K562 (cell line): ENCODE measurements at regions not wholly inside any gene's neighbourhood (a gene's known extent, or its start where the extent isn't known, plus 50 kb on each side); places are given as distances from the start of the nearest gene placed in this dataset.

ENCODE experiments used
- ATAC-seq: fragments of 200-7000 bp; cut with Tn5 transposase; 3 replicates; pipeline ENCODE4 v1.9.1; 2020; ENCODE audit warnings: moderate library complexity
- BruUV-seq: library from RNA; stranded (reverse); fragments of 400-500 nt; replicated peaks from 2 replicates; lab custom pipeline; 2021; lab: Mats Ljungman, UMichigan
- CTCF ChIA-PET: fragments of 300-600 bp; formaldehyde crosslinking; extraction: SDS; loops from one replicate; lab custom pipeline; 2021; ENCODE audit warnings: low intra/inter-chr PET ratio; lab: Yijun Ruan, JAX
- POLR2A ChIA-PET: fragments of 300-600, 350-650 bp; sonication (Branson Sonifier 250); formaldehyde crosslinking; extraction: SDS; loops from one replicate; lab custom pipeline; 2021; ENCODE audit warnings: antibody characterized with exemption, inconsistent platforms; lab: Yijun Ruan, JAX
- DNase-seq, 4 experiments: peaks; one replicate each; pipeline versions ENCODE4 v3.0.0 to v3.0.0-alpha.2; 2011 to 2018; ENCODE audit warnings: low spot score in 3 of 4, mixed read lengths in 3 of 4; ENCODE audit errors: extremely low read depth in 1 of 4
- FAIRE-seq: peaks from 2 replicates; lab custom pipeline; 2011; peaks lifted over from hg19 to GRCh38; lab: Jason Lieb, UNC
- H2AFZ ChIP-seq: 2 replicates; pipeline ENCODE4 v1.6.0; 2011; ENCODE audit warnings: low read depth, low read length, control low read depth, inconsistent platforms
- H3K27ac ChIP-seq: fragments of 200-600 bp; 3 replicates; pipeline ENCODE4 v1.8.0; 2011; ENCODE audit warnings: low read depth, mild to moderate bottlenecking, control low read depth, inconsistent platforms, low read length, moderate library complexity, mixed read lengths; ENCODE audit errors: extremely low read depth
- H3K27me3 ChIP-seq, 2 experiments: fragments of 300-600 bp in 1 of 2; 2 replicates in 1 of 2; 3 replicates in 1 of 2; pipeline versions ENCODE4 v1.6.0 to v1.8.0; 2011; ENCODE audit warnings: inconsistent platforms in 2 of 2, low read length in 2 of 2, mild to moderate bottlenecking in 1 of 2, mixed read lengths in 1 of 2, moderate library complexity in 1 of 2; ENCODE audit not compliant: control insufficient read depth in 2 of 2, insufficient read depth in 2 of 2
- H3K36me3 ChIP-seq: fragments of 300-600 bp; 3 replicates; pipeline ENCODE4 v1.8.0; 2011; ENCODE audit warnings: mild to moderate bottlenecking, low read length, inconsistent platforms; ENCODE audit not compliant: control insufficient read depth, insufficient read depth
- H3K4me1 ChIP-seq, 2 experiments: fragments of 200-600 bp in 1 of 2; replicated peaks in 1 of 2; 2 replicates in 1 of 2; 3 replicates in 1 of 2; pipeline versions ENCODE4 v1.5.1 to v1.8.0; 2011; ENCODE audit warnings: inconsistent platforms in 2 of 2, low read length in 2 of 2, mild to moderate bottlenecking in 1 of 2, mixed read lengths in 1 of 2, moderate library complexity in 1 of 2; ENCODE audit not compliant: control insufficient read depth in 2 of 2, insufficient read depth in 2 of 2
- H3K4me2 ChIP-seq: 2 replicates; pipeline ENCODE4 v1.6.1; 2011; ENCODE audit warnings: low read length, control low read depth, inconsistent platforms, mixed read lengths; ENCODE audit not compliant: insufficient read depth
- H3K4me3 ChIP-seq: fragments of 200-600 bp; sonication (generic), shearing (Covaris generic); 2 replicates; pipeline ENCODE4 v1.5.1; 2016; ENCODE audit warnings: control low read depth, inconsistent platforms
- H3K79me2 ChIP-seq: fragments of 200-600 bp; 3 replicates; pipeline ENCODE4 v1.8.0; 2011; ENCODE audit warnings: low read length, inconsistent platforms; ENCODE audit not compliant: control insufficient read depth, insufficient read depth
- H3K9ac ChIP-seq, 2 experiments: 2 replicates each; pipeline versions ENCODE4 v1.6.0 to v1.6.1; 2011; ENCODE audit warnings: low read depth in 2 of 2, low read length in 2 of 2, control low read depth in 1 of 2, inconsistent platforms in 1 of 2, mild to moderate bottlenecking in 1 of 2, mixed read lengths in 1 of 2; ENCODE audit not compliant: insufficient read depth in 1 of 2
- H3K9me1 ChIP-seq: one replicate; pipeline ENCODE4 v1.6.0; 2011; ENCODE audit warnings: inconsistent platforms, mild to moderate bottlenecking, low read length, moderate library complexity; ENCODE audit not compliant: control insufficient read depth, insufficient read depth
- H3K9me3 ChIP-seq: replicated peaks from 2 replicates; pipeline ENCODE4 v1.5.1; 2011; ENCODE audit warnings: low read depth, low read length, inconsistent platforms; ENCODE audit not compliant: control insufficient read depth, insufficient read depth
- H4K20me1 ChIP-seq: replicated peaks from 2 replicates; pipeline ENCODE4 v1.6.1; 2011; ENCODE audit warnings: low read length, inconsistent platforms, mixed read lengths; ENCODE audit not compliant: control insufficient read depth, insufficient read depth
- C11orf30 ChIP-seq: fragments of 450-650 bp; IDR thresholded peaks from 2 replicates; pipeline ENCODE4 v1.6.1; 2016; ENCODE audit warnings: low read depth, mild to moderate bottlenecking
- CHCHD3 ChIP-seq: fragments of 250-450 bp; sonication (Bioruptor Pico); IDR thresholded peaks from 2 replicates; pipeline ENCODE4 v2.1.2; 2022; ENCODE audit warnings: mild to moderate bottlenecking
- CREM ChIP-seq: IDR thresholded peaks from 2 replicates; pipeline ENCODE4 v1.6.1; 2014; ENCODE audit warnings: antibody characterized with exemption, low read depth
- HMGN3 ChIP-seq: IDR thresholded peaks from 2 replicates; pipeline ENCODE4 v1.6.1; 2011; ENCODE audit warnings: borderline replicate concordance, low read depth, mild to moderate bottlenecking, mixed read lengths, low read length; ENCODE audit not compliant: insufficient read length; ENCODE audit errors: extremely low read depth
- KDM5B ChIP-seq: fragments of 200-600 bp; sonication (generic); IDR thresholded peaks from 2 replicates; pipeline ENCODE4 v1.6.1; 2012; ENCODE audit warnings: low read depth, mild to moderate bottlenecking, moderate library complexity, low read length, control low read depth, inconsistent platforms; ENCODE audit not compliant: insufficient replicate concordance
- MAFF ChIP-seq: IDR thresholded peaks from 2 replicates; pipeline ENCODE4 v1.6.1; 2012; ENCODE audit warnings: low read length, improper control_type of control experiment
- MXI1 ChIP-seq: IDR thresholded peaks from 2 replicates; pipeline ENCODE4 v1.6.1; 2011; ENCODE audit warnings: low read depth, mild to moderate bottlenecking, improper control_type of control experiment, low read length
- TAF7 ChIP-seq: fragments of 450-650 bp; IDR thresholded peaks from 2 replicates; pipeline ENCODE4 v1.6.1; 2016; ENCODE audit warnings: missing genetic modification characterization, missing compliant biosample characterization
- TAF9B ChIP-seq: fragments of 450-650 bp; IDR thresholded peaks from 2 replicates; pipeline ENCODE4 v1.6.1; 2018; ENCODE audit warnings: mild to moderate bottlenecking; ENCODE audit not compliant: partially characterized antibody
- TBL1XR1 ChIP-seq, 2 experiments: IDR thresholded peaks; 2 replicates each; pipeline ENCODE4 v1.6.1; 2012; ENCODE audit warnings: improper control_type of control experiment in 2 of 2, low read length in 2 of 2, mild to moderate bottlenecking in 1 of 2
- TEAD2 ChIP-seq: fragments of 450-650 bp; IDR thresholded peaks from 2 replicates; pipeline ENCODE4 v1.6.1; 2016; ENCODE audit warnings: missing genetic modification characterization, control low read depth, missing compliant biosample characterization
- WGBS: fragments of 100-300 bp; shearing (Covaris generic); methylation state at CpG from one replicate; pipeline ENCODE4 v1.1.6; 2016; ENCODE audit warnings: low coverage, mixed read lengths; ENCODE audit not compliant: insufficient coverage; ENCODE audit errors: missing lambda C conversion rate; 5-methylcytosine and 5-hydroxymethylcytosine counted together
- in situ Hi-C: fragments of 300-500 bp; cut with MboI; formaldehyde crosslinking; loops from 4 replicates; pipeline ENCODE4 v1.15.0; 2018; ENCODE audit warnings: inconsistent platforms, mixed read lengths
- intact Hi-C: fragments of 100-400 bp; cut with micrococcal nuclease; formaldehyde crosslinking; loops from 2 replicates; pipeline ENCODE4 v1.14.2; 2022
- TF ChIP-seq, protein P1 (sequence below): sonication (generic); IDR thresholded peaks from 2 replicates; pipeline ENCODE4 v1.6.1; 2016
- TF ChIP-seq, protein P2 (sequence below): fragments of 250-450 bp; sonication (Bioruptor Pico); IDR thresholded peaks from 2 replicates; pipeline ENCODE4 v1.5.0; 2020; ENCODE audit warnings: mild to moderate bottlenecking, borderline replicate concordance
- TF ChIP-seq, protein P3 (sequence below): sonication (generic); formaldehyde crosslinking; IDR thresholded peaks from 2 replicates; pipeline ENCODE4 v1.4.0; 2020; ENCODE audit warnings: mild to moderate bottlenecking, missing genetic modification reagents
- TF ChIP-seq, protein P4 (sequence below): IDR thresholded peaks from 2 replicates; pipeline ENCODE4 v1.6.1; 2014; ENCODE audit warnings: antibody characterized with exemption

DNA sequence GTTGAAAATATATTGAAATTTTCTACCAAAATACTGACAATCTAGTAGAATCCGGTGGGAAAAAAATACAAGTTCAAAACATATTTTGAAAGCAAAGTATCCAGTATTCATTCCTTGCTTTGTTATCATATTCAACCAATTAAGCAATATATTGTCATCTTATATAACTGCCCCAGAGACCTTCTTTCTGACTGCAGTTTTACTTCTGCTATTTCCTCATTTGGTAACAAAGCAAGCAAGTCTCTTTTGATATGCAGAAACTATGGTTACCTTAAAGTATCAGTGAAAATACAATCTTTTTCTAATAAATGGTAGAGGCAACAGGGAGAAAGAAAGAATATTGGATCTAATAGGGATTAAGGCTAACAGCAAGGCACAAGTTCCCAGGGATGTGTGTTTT is 663.7 kb upstream of the MEF2C start (continued):
- TF ChIP-seq, protein P1, sequence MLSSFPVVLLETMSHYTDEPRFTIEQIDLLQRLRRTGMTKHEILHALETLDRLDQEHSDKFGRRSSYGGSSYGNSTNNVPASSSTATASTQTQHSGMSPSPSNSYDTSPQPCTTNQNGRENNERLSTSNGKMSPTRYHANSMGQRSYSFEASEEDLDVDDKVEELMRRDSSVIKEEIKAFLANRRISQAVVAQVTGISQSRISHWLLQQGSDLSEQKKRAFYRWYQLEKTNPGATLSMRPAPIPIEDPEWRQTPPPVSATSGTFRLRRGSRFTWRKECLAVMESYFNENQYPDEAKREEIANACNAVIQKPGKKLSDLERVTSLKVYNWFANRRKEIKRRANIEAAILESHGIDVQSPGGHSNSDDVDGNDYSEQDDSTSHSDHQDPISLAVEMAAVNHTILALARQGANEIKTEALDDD = no peak
- TF ChIP-seq TAF7 (tag) (no peak), CHCHD3 (CRISPR knock-in tag) (no peak), TAF9B (no peak), MAFF (no peak), HMGN3 (no peak), TEAD2 (tag) (no peak), TBL1XR1 (IDR thresholded peaks at IDR 0.05; ENCODE audit: low read length in 2 of 2) (no peak)
- TF ChIP-seq, protein P2, sequence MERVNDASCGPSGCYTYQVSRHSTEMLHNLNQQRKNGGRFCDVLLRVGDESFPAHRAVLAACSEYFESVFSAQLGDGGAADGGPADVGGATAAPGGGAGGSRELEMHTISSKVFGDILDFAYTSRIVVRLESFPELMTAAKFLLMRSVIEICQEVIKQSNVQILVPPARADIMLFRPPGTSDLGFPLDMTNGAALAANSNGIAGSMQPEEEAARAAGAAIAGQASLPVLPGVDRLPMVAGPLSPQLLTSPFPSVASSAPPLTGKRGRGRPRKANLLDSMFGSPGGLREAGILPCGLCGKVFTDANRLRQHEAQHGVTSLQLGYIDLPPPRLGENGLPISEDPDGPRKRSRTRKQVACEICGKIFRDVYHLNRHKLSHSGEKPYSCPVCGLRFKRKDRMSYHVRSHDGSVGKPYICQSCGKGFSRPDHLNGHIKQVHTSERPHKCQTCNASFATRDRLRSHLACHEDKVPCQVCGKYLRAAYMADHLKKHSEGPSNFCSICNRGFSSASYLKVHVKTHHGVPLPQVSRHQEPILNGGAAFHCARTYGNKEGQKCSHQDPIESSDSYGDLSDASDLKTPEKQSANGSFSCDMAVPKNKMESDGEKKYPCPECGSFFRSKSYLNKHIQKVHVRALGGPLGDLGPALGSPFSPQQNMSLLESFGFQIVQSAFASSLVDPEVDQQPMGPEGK (CRISPR knock-in tag) = no peak

DNA sequence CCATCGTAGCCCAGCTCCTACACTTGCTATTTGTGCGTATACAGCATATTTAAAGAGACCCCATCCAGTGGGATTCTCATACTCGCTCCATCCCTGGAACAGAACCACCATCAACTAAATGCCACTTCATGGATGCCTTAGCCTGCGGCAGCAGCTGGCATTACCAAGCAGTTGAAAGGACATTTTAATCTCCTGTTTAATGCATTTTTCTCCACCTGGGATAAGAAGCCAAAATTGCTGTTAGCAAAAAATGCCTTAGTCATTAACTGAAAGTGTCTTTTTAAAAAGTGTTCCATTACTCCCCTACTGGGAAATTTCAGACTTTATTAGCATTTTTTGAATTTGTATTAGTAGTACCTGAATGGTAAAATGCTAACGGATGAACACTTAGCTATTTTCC is 662.6 kb upstream of the MEF2C start:
- Histone ChIP-seq H3K27me3 (no peaks in the 10 kb centered on the region), H3K9me3 (no peaks in the 10 kb centered on the region; the same call in 1 of the 2 replicates), H3K36me3 (no peaks in the 10 kb centered on the region), H2AFZ (no peak overlapping the region), H4K20me1 (no peaks in the 10 kb centered on the region), H3K4me2 (no peak overlapping the region), H3K9me1 (no peaks in the 10 kb centered on the region), H3K4me1 (no peaks in the 10 kb centered on the region), H3K79me2 (no peaks in the 10 kb centered on the region), H3K4me3 (no peak overlapping the region), H3K9ac (no peak overlapping the region), H3K27ac (no peak overlapping the region)
- POLR2A ChIA-PET = no interaction called here
- no peak for DNase-seq
- ATAC-seq = no peak
- no TSS peak for BruUV-seq
- CTCF ChIA-PET = no interaction called here
- intact Hi-C loops = no loop called here
- 11% methylated on average over 5 of the region's 5 CpGs for WGBS
- peak; percentile 15 for FAIRE-seq
- in situ Hi-C loops = no loop called here
- TF ChIP-seq CREM = no peak
- TF ChIP-seq KDM5B = no peak
- TF ChIP-seq, protein P3, sequence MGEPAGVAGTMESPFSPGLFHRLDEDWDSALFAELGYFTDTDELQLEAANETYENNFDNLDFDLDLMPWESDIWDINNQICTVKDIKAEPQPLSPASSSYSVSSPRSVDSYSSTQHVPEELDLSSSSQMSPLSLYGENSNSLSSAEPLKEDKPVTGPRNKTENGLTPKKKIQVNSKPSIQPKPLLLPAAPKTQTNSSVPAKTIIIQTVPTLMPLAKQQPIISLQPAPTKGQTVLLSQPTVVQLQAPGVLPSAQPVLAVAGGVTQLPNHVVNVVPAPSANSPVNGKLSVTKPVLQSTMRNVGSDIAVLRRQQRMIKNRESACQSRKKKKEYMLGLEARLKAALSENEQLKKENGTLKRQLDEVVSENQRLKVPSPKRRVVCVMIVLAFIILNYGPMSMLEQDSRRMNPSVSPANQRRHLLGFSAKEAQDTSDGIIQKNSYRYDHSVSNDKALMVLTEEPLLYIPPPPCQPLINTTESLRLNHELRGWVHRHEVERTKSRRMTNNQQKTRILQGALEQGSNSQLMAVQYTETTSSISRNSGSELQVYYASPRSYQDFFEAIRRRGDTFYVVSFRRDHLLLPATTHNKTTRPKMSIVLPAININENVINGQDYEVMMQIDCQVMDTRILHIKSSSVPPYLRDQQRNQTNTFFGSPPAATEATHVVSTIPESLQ = no peak
- TF ChIP-seq C11orf30 = peak; percentile 11; the same call in 1 of the 2 replicates
- TF ChIP-seq MXI1 = no peak
- TF ChIP-seq, protein P4, sequence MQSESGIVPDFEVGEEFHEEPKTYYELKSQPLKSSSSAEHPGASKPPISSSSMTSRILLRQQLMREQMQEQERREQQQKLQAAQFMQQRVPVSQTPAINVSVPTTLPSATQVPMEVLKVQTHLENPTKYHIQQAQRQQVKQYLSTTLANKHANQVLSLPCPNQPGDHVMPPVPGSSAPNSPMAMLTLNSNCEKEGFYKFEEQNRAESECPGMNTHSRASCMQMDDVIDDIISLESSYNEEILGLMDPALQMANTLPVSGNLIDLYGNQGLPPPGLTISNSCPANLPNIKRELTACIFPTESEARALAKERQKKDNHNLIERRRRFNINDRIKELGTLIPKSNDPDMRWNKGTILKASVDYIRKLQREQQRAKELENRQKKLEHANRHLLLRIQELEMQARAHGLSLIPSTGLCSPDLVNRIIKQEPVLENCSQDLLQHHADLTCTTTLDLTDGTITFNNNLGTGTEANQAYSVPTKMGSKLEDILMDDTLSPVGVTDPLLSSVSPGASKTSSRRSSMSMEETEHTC = no peak
